ENCODE measurements at regions not wholly inside any gene's neighbourhood (a gene's known extent, or its start where the extent isn't known, plus 50 kb on each side); places are given as distances from the start of the nearest gene placed in this dataset.

DNA sequence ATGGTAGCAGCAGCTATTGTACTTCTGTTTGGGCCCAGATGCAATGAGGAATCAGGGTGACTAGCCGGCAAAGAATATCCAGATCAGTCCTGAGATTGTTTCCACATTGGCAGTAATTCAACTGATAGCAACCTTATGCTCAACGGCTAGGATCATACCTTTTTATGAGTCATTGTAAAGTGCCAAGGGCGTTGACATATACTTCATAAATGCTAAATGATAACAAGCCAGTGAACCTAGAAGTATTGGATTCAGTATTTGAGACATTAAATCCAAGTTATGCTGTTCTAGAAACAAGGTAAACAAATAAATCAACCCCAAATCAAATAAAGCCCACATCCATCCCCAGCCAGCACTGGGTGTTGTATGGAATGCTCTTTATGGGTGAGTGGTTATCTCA, 207.1 kb upstream of the ZFHX3 start:
- DNase-seq (ENCODE audit: insufficient read length, low spot score): no peak
- TF ChIP-seq CTCF (IDR thresholded peaks at IDR 0.05; ENCODE audit: insufficient read depth, missing control alignments): no peak
- no peak for FAIRE-seq

DNA sequence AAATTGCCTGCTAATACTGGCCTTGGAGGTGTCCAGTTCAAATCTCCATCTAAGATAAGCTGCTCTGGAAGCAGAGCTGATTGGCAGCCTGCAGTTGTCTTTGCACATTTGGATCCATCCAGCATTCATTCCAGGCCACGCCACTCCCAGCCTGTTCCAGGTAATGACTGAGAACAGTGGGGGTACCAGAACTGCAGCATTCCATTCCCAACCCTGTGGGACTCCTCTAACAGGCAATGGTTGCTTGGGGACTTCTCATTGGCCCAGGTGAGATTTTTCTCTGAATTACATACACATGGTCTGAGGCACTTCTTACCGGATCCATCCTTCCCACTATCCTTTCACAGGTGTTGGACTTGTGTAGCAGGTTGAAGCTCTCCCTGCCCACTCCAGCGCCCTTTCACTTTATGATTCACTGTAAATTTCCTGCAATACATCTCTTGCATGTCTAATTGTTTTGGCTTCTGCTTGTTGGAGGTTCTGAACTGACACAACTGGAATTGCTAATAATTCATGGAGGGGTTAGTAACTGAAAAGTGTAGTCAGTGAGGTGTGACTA, 206.1 kb upstream of the ZFHX3 start:
- DNase-seq (ENCODE audit: insufficient read length, low spot score): no peak
- TF ChIP-seq CTCF (IDR thresholded peaks at IDR 0.05; ENCODE audit: insufficient read depth, missing control alignments): no peak
- FAIRE-seq: no peak

DNA sequence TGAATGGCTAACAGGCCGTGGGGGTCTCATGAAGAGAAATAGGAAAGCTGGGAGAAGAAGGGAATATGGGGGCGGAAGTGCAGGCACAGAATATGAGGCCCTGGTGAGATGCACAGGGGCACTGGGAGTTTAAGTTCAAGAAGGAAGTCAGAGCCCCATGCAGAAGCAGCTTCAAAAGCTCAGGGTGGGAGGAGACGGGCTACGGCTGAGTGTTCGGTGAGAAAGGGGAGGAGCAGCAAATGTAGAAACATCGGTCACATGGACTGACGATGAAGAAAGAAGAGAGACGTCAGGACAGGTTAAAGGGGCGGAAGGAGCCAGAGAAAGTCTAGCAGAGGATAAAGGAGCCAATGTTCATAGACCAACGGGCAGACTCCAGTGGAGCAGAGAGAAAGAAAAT, 204.5 kb upstream of the ZFHX3 start:
- FAIRE-seq (no peak), DNase-seq (ENCODE audit: insufficient read length, low spot score) (no peak)
- TF ChIP-seq CTCF (IDR thresholded peaks at IDR 0.05; ENCODE audit: insufficient read depth, missing control alignments): no peak

GRCh38 chr16:73251608-73252007, 203.7 kb upstream of the ZFHX3 start:
- no peak for DNase-seq (ENCODE audit: insufficient read length, low spot score)
- no peak for FAIRE-seq
- no peak for TF ChIP-seq CTCF (IDR thresholded peaks at IDR 0.05; ENCODE audit: insufficient read depth, missing control alignments)

DNA sequence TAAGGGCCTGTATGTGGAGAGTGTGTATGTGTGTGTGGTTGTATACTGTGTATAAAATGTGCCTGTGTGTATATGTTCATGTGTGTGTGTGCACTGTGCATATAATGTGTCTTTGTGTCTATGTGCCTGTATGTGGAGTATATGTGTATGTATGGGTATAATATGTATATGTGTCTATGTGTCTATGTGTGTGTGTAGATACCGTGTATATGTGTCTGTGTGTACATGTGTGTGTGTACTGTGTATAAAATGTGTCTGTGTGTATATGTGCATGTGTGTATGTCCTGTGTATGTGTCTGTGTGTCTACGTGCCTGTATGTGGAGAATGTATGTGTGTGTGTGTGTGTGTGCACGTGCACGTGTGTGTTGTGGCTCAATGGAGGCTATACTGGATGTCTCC, 200.4 kb upstream of the ZFHX3 start:
- DNase-seq (ENCODE audit: insufficient read length, low spot score): no peak
- no peak for TF ChIP-seq CTCF (IDR thresholded peaks at IDR 0.05; ENCODE audit: insufficient read depth, missing control alignments)
- no peak for FAIRE-seq

- FAIRE-seq (no peak), DNase-seq (ENCODE audit: insufficient read length, low spot score) (no peak)
- no peak for TF ChIP-seq CTCF (IDR thresholded peaks at IDR 0.05; ENCODE audit: insufficient read depth, missing control alignments)
Observed at GRCh38 chr16:73240920-73241319, 193.0 kb upstream of the ZFHX3 start.

DNA sequence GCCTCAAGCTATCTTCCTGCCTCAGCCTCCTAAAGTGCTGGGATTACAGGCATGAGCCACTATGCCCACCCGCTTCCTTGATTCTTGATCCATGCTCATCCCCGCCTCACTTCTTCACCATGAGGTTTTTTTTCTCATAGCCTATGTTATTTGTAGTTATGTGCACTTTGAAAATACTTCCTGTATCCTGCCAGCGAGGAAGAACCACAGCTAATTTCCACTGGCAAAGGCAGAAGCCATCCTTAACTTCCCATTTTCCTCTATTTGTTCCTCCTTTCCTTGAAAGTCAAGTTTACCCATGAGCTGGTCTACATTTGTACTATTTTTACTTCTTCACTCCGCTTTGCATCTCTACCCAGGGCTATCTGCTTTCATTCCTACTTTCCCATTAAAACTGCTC, 189.7 kb upstream of the ZFHX3 start:
- TF ChIP-seq CTCF (IDR thresholded peaks at IDR 0.05; ENCODE audit: insufficient read depth, missing control alignments): no peak
- FAIRE-seq (no peak), DNase-seq (ENCODE audit: insufficient read length, low spot score) (no peak)
